Upper lobe of left lung (tissue), 6 donors: ENCODE measurements at regions not wholly inside any gene's neighbourhood (a gene's known extent, or its start where the extent isn't known, plus 50 kb on each side); places are given as distances from the start of the nearest gene placed in this dataset.

Source experiments
- ATAC-seq, 2 donors: fragments of 200-7000 bp; cut with Tn5 transposase; one replicate each; pipeline ENCODE4 v1.9.1; 2022; ENCODE audit warnings: mild to moderate bottlenecking in 2 of 2, moderate library complexity in 2 of 2; ENCODE audit not compliant: low FRiP score in 2 of 2
- DNase-seq, 2 donors: peaks; one replicate each; pipeline ENCODE4 v3.0.0-alpha.2; 2019 to 2020
- H3K27ac ChIP-seq, 4 donors: fragments of 200-600 bp; sonication (generic); one replicate each; pipeline ENCODE4 v1.5.1; 2016 to 2019
- H3K27me3 ChIP-seq, 4 donors: fragments of 200-600 bp; sonication (generic); one replicate each; pipeline ENCODE4 v1.5.1; 2017 to 2019
- H3K36me3 ChIP-seq, 4 donors: fragments of 200-600 bp; sonication (generic); one replicate each; pipeline ENCODE4 v1.5.1; 2016 to 2019
- H3K4me1 ChIP-seq, 4 donors: fragments of 200-600 bp; sonication (generic); one replicate each; pipeline ENCODE4 v1.5.1; 2018 to 2019
- H3K4me3 ChIP-seq, 4 donors: fragments of 200-600 bp; sonication (generic); one replicate each; pipeline ENCODE4 v1.5.1; 2017 to 2019; ENCODE audit warnings: mild to moderate bottlenecking in 2 of 4, moderate library complexity in 1 of 4
- H3K9me3 ChIP-seq, 4 donors: fragments of 200-600 bp; sonication (generic); one replicate each; pipeline ENCODE4 v1.5.1; 2018 to 2019
- EP300 ChIP-seq, 4 donors: sonication (generic); formaldehyde crosslinking; IDR thresholded peaks; one replicate each; pipeline ENCODE4 v1.5.1; 2017; ENCODE audit warnings: antibody characterized with exemption in 4 of 4, control low read depth in 2 of 4
- POLR2A ChIP-seq, 4 donors: fragments of 450-650 bp; IDR thresholded peaks; one replicate each; pipeline ENCODE4 v1.5.1; 2016 to 2017; ENCODE audit warnings: antibody characterized with exemption in 4 of 4, mild to moderate bottlenecking in 2 of 4
- POLR2AphosphoS5 ChIP-seq, 2 donors: sonication (generic); formaldehyde crosslinking; IDR thresholded peaks; one replicate each; pipeline ENCODE4 v1.5.1; 2017; ENCODE audit warnings: antibody characterized with exemption in 2 of 2
- WGBS, 2 donors: methylation state at CpG; one replicate each; pipeline ENCODE4 v1.1.5; 2017 to 2018; 5-methylcytosine and 5-hydroxymethylcytosine counted together
- TF ChIP-seq, protein P1 (sequence below), 6 experiments: fragments of 450-650 bp in 4 of 6; fragments of 200-600 bp in 2 of 6; sonication (generic) in 2 of 6; IDR thresholded peaks; one replicate each; pipeline ENCODE4 v1.5.1; 2016 to 2019; ENCODE audit warnings: antibody characterized with exemption in 6 of 6
- donor health status: DM: no; HTN: no; CAD: no; lungs with moderate emphysema.
- donor health status: DM: no; HTN: yes; CAD: no; lungs with severe emphysema.

DNA sequence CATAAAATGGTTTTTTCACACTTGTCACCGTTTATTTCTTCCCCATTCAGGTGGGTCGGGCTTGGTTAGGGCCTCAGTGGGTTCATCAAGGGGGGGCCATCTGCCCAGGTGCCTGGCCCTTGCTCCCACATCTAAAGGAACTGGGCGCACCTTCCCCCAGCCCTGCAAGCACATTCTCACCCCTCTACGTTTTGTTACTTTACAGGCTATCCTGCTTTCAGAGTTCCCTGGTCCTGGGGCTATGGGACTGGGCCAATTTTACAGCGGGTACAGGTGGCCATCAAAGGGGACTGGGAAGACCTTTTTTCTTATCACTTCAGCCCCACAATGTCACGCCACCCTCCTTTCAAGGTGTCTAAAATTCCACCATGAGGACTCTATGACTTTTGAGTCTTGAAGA lies 71.8 kb upstream of the HAAO start:
- Histone ChIP-seq H3K9me3 (peaks cover 0 to 8% (median 4%) of the 10 kb centered on the region in 4 donors), H3K4me1 (peaks cover 0 to 18% (median 10%) of the 10 kb centered on the region in 4 donors), H3K4me3 (no peak overlapping the region), H3K27ac (no peak overlapping the region), H3K36me3 (no peaks in the 10 kb centered on the region), H3K27me3 (no peaks in the 10 kb centered on the region)
- DNase-seq (no peak), ATAC-seq (no peak)
- TF ChIP-seq EP300 (IDR thresholded peaks at IDR 0.05): no peak
- 83 to 86% methylated on average over 6 of the region's 6 CpGs for WGBS, 2 donors

DNA sequence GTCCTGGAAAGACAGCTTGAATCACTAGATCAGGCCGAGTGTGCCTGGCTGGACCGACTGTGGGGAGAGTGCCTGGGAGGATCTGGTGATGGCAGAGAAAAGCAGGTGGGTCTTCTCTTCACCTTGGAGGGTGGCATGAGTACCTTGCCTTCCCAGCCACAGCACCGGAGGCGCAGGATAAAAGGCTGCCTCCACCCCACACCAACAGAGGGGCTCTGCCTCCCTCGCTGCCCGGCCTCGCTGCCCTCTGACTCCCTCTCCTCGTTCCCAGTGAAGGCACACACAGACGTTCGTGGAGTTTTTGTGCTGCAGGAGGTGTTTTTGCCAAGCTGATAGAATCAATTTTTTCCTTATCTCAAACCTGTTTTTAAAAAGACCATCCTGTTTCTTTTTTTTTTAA lies 71.4 kb upstream of the HAAO start:
- DNase-seq: peak in 1 of 2 donors; percentile 39
- peaks cover 0 to 7% (median 2%) of the 10 kb centered on the region in 4 donors for H3K9me3 ChIP-seq
- ATAC-seq: no peak
- H3K4me1 ChIP-seq: peaks cover 0 to 18% (median 10%) of the 10 kb centered on the region in 4 donors
- no peak overlapping the region for H3K27ac ChIP-seq
- no peak overlapping the region for H3K4me3 ChIP-seq
- 84 to 87% methylated on average over 10 of the region's 10 CpGs for WGBS, 2 donors
- TF ChIP-seq, protein P1, sequence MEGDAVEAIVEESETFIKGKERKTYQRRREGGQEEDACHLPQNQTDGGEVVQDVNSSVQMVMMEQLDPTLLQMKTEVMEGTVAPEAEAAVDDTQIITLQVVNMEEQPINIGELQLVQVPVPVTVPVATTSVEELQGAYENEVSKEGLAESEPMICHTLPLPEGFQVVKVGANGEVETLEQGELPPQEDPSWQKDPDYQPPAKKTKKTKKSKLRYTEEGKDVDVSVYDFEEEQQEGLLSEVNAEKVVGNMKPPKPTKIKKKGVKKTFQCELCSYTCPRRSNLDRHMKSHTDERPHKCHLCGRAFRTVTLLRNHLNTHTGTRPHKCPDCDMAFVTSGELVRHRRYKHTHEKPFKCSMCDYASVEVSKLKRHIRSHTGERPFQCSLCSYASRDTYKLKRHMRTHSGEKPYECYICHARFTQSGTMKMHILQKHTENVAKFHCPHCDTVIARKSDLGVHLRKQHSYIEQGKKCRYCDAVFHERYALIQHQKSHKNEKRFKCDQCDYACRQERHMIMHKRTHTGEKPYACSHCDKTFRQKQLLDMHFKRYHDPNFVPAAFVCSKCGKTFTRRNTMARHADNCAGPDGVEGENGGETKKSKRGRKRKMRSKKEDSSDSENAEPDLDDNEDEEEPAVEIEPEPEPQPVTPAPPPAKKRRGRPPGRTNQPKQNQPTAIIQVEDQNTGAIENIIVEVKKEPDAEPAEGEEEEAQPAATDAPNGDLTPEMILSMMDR (IDR thresholded peaks at IDR 0.05): no peak
- no peak for TF ChIP-seq POLR2A (IDR thresholded peaks at IDR 0.05)
- TF ChIP-seq POLR2AphosphoS5 (IDR thresholded peaks at IDR 0.05): no peak
- TF ChIP-seq EP300 (IDR thresholded peaks at IDR 0.05): no peak
- H3K27me3 ChIP-seq: no peaks in the 10 kb centered on the region
- H3K36me3 ChIP-seq: no peaks in the 10 kb centered on the region

DNA sequence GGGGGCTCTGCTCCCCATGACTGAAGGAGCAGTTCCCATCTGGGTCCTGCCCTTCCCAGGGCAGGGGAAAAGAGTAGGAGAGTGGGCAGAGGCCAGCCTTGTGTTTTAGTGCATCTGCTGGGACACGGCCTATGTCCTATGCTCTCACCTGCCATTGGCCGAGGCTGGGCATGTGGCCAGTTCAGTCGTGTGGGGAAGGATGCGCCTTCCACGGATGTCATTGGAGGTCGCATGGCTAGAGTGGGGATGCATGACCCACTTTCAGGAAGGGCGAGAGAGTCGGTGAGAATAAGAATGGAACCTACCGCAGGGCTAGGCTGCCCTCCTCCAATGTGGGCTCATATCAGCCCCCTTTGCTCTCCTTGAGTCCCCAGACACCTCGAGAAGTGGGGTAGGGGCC lies 70.9 kb upstream of the HAAO start:
- TF ChIP-seq POLR2AphosphoS5 (IDR thresholded peaks at IDR 0.05) (no peak), EP300 (IDR thresholded peaks at IDR 0.05) (no peak), POLR2A (IDR thresholded peaks at IDR 0.05) (no peak)
- TF ChIP-seq, protein P1 (IDR thresholded peaks at IDR 0.05): no peak
- no peak for ATAC-seq
- WGBS, 2 donors: 88 to 90% methylated on average over 10 of the region's 10 CpGs

DNA sequence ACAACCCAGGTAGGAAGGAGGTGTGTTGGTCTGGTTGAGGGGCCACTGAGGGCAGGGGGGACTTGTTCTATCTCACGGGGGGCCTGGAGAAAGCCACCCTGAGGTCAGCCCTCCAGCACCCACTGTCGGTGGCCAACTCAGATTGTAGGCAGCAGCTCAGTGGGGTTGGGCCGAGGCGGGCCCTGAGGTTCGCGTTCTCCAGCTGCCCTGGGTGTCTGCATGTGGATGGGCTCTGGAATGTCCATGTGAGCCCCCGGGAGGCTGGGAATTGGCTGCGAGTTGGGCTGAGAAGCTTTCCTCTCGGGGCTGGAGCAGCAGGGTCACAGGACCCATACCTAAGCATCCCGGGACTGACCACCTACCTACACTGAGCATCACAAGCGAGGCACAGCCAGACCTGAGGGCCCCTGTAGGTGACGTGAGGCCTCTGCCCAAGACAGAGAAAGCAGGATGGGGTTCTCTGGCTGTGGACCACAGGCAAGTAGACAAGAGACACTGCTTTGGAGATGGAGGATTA lies 70.3 kb upstream of the HAAO start:
- H3K9me3 ChIP-seq: no peaks in the 10 kb centered on the region
- peaks cover 0 to 18% (median 10%) of the 10 kb centered on the region in 4 donors for H3K4me1 ChIP-seq
- TF ChIP-seq POLR2AphosphoS5 (IDR thresholded peaks at IDR 0.05): no peak
- TF ChIP-seq EP300 (IDR thresholded peaks at IDR 0.05): no peak
- TF ChIP-seq POLR2A (IDR thresholded peaks at IDR 0.05): no peak
- TF ChIP-seq, protein P1 (IDR thresholded peaks at IDR 0.05): no peak
- DNase-seq: peak in 1 of 2 donors; percentile 58
- no peaks in the 10 kb centered on the region for H3K36me3 ChIP-seq
- H3K27ac ChIP-seq: no peak overlapping the region
- 94 to 97% methylated on average over 8 to 11 of the region's 12 CpGs for WGBS, 2 donors
- no peak for ATAC-seq
- no peaks in the 10 kb centered on the region for H3K27me3 ChIP-seq
- no peak overlapping the region for H3K4me3 ChIP-seq

More for the DNA sequence above, 70.9 kb upstream of the HAAO start:
- no peak overlapping the region for H3K4me3 ChIP-seq
- H3K27me3 ChIP-seq: no peaks in the 10 kb centered on the region
- peaks cover 0 to 3% (median under 1%) of the 10 kb centered on the region in 4 donors for H3K9me3 ChIP-seq
- H3K27ac ChIP-seq: no peak overlapping the region
- peaks cover 0 to 18% (median 10%) of the 10 kb centered on the region in 4 donors for H3K4me1 ChIP-seq
- no peaks in the 10 kb centered on the region for H3K36me3 ChIP-seq
- no peak for DNase-seq

DNA sequence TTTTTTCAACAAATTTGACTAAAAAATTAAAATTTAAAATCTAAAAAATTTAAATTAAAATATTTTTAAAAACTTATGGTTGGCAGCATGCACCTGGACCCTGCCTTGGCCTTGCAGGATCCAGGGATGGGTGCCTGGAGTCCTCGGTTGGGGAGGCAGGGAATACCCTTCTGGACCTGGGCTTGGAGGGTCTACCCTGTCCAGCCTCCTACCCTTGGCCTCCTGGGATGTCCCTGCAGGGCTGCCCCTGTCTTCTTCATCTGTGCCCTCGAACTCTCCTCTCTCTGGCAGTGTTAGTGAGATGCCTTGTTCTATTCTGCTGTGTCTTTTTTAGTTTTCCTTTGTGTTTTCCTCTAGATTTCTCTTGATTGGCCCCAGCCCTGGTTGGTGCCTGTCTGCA lies 68.9 kb upstream of the HAAO start:
- TF ChIP-seq POLR2AphosphoS5 (IDR thresholded peaks at IDR 0.05) (no peak), POLR2A (IDR thresholded peaks at IDR 0.05) (no peak)
- TF ChIP-seq, protein P1 (IDR thresholded peaks at IDR 0.05): no peak
- H3K36me3 ChIP-seq: no peaks in the 10 kb centered on the region
- no peak for ATAC-seq

More for the DNA sequence above, 68.9 kb upstream of the HAAO start:
- Histone ChIP-seq H3K27ac (no peak overlapping the region), H3K9me3 (no peaks in the 10 kb centered on the region), H3K4me1 (peaks cover 0 to 8% (median 2%) of the 10 kb centered on the region in 4 donors), H3K27me3 (no peaks in the 10 kb centered on the region), H3K4me3 (no peak overlapping the region)
- WGBS, 2 donors: 88 to 95% methylated on average over 2 of the region's 2 CpGs
- DNase-seq: no peak
